Hepatocyte (in vitro differentiated cells): ENCODE measurements at regions not wholly inside any gene's neighbourhood (a gene's known extent, or its start where the extent isn't known, plus 50 kb on each side); places are given as distances from the start of the nearest gene placed in this dataset.

Experiments used
- DNase-seq: peaks from one replicate; pipeline ENCODE4 v3.0.0-alpha.2; 2016; ENCODE audit warnings: low spot score
- H2AFZ ChIP-seq: fragments of 200-600 bp; sonication (generic); 2 replicates; pipeline ENCODE4 v1.6.0; 2016; ENCODE audit warnings: antibody characterized with exemption, mild to moderate bottlenecking
- H3K27ac ChIP-seq: fragments of 200-600 bp; sonication (generic); 2 replicates; pipeline ENCODE4 v1.5.1; 2016; ENCODE audit warnings: mild to moderate bottlenecking
- H3K27me3 ChIP-seq: fragments of 200-600 bp; sonication (generic); 2 replicates; pipeline ENCODE4 v1.6.1; 2016
- H3K36me3 ChIP-seq: fragments of 200-600 bp; sonication (generic); replicated peaks from 2 replicates; pipeline ENCODE4 v1.5.1; 2016; ENCODE audit warnings: low read depth; ENCODE audit not compliant: insufficient read depth
- H3K4me1 ChIP-seq: fragments of 200-600 bp; sonication (generic); 2 replicates; pipeline ENCODE4 v1.5.1; 2016; ENCODE audit warnings: mild to moderate bottlenecking, moderate library complexity; ENCODE audit not compliant: insufficient read depth
- H3K4me2 ChIP-seq: fragments of 200-600 bp; sonication (generic); 2 replicates; pipeline ENCODE4 v1.6.0; 2016
- H3K4me3 ChIP-seq: fragments of 200-600 bp; sonication (generic); 2 replicates; pipeline ENCODE4 v1.5.1; 2016; ENCODE audit warnings: mild to moderate bottlenecking
- H3K79me2 ChIP-seq: fragments of 200-600 bp; sonication (generic); 2 replicates; pipeline ENCODE4 v1.6.0; 2017; ENCODE audit warnings: mild to moderate bottlenecking
- H3K9me2 ChIP-seq: fragments of 200-600 bp; sonication (generic); replicated peaks from 2 replicates; pipeline ENCODE4 v1.6.0; 2017; ENCODE audit warnings: mild to moderate bottlenecking; ENCODE audit not compliant: insufficient read depth
- H3K9me3 ChIP-seq: fragments of 200-600 bp; sonication (generic); 2 replicates; pipeline ENCODE4 v1.5.1; 2016; ENCODE audit warnings: low read depth, mild to moderate bottlenecking
- H4K20me1 ChIP-seq: fragments of 200-600 bp; sonication (generic); 2 replicates; pipeline ENCODE4 v1.6.0; 2016; ENCODE audit warnings: mild to moderate bottlenecking; ENCODE audit not compliant: insufficient read depth, poor library complexity, severe bottlenecking
- EZH2 ChIP-seq: fragments of 200-600 bp; sonication (generic); IDR thresholded peaks from 2 replicates; pipeline ENCODE4 v1.6.1; 2016; ENCODE audit warnings: antibody characterized with exemption, mild to moderate bottlenecking, borderline replicate concordance
- EZH2phosphoT487 ChIP-seq: fragments of 200-600 bp; sonication (generic); IDR thresholded peaks from one replicate; pipeline ENCODE4 v1.6.1; 2018; ENCODE audit warnings: antibody characterized with exemption, mild to moderate bottlenecking, low read depth, moderate library complexity; ENCODE audit not compliant: unreplicated experiment, severe bottlenecking
- WGBS: methylation state at CpG from one replicate; pipeline ENCODE4 v1.1.6; 2016; ENCODE audit warnings: low lambda C conversion rate; ENCODE audit errors: missing lambda C conversion rate; 5-methylcytosine and 5-hydroxymethylcytosine counted together
- TF ChIP-seq, protein P1 (sequence below): fragments of 200-600 bp; sonication (generic); IDR thresholded peaks from 2 replicates; pipeline ENCODE4 v1.5.1; 2016; ENCODE audit warnings: antibody characterized with exemption, mild to moderate bottlenecking; ENCODE audit not compliant: poor library complexity

DNA sequence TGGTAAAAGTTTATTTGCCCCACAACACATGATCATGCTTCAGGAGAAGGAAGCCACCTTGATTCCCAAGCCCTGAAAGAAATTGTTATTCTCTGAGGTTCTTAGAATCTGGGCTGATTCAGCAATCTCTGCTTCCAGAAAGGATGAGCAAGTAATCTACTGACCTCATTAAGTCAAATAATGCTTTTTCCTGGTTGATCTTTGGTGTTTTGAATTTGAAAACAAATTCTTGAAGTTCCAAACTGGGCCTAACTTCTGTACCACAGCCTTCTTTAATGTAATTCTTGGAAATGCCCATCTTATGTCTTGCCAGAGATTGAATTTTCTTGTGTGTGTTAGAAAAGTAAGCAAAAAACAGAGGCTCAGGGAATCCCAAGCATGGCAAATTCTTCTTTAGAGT is 319.2 kb upstream of the DDHD1 start:
- Histone ChIP-seq H3K36me3 (no peaks in the 10 kb centered on the region), H3K4me1 (no peaks in the 10 kb centered on the region), H3K9me2 (no peaks in the 10 kb centered on the region), H4K20me1 (no peaks in the 10 kb centered on the region), H3K27ac (no peak overlapping the region), H3K4me3 (no peak overlapping the region), H3K4me2 (no peak overlapping the region), H3K27me3 (no peaks in the 10 kb centered on the region), H2AFZ (no peak overlapping the region), H3K79me2 (no peaks in the 10 kb centered on the region), H3K9me3 (peaks cover 2% of the 10 kb centered on the region)
- DNase-seq: no peak
- TF ChIP-seq EZH2 (no peak), EZH2phosphoT487 (no peak)
- TF ChIP-seq, protein P1, sequence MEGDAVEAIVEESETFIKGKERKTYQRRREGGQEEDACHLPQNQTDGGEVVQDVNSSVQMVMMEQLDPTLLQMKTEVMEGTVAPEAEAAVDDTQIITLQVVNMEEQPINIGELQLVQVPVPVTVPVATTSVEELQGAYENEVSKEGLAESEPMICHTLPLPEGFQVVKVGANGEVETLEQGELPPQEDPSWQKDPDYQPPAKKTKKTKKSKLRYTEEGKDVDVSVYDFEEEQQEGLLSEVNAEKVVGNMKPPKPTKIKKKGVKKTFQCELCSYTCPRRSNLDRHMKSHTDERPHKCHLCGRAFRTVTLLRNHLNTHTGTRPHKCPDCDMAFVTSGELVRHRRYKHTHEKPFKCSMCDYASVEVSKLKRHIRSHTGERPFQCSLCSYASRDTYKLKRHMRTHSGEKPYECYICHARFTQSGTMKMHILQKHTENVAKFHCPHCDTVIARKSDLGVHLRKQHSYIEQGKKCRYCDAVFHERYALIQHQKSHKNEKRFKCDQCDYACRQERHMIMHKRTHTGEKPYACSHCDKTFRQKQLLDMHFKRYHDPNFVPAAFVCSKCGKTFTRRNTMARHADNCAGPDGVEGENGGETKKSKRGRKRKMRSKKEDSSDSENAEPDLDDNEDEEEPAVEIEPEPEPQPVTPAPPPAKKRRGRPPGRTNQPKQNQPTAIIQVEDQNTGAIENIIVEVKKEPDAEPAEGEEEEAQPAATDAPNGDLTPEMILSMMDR: no peak

DNA sequence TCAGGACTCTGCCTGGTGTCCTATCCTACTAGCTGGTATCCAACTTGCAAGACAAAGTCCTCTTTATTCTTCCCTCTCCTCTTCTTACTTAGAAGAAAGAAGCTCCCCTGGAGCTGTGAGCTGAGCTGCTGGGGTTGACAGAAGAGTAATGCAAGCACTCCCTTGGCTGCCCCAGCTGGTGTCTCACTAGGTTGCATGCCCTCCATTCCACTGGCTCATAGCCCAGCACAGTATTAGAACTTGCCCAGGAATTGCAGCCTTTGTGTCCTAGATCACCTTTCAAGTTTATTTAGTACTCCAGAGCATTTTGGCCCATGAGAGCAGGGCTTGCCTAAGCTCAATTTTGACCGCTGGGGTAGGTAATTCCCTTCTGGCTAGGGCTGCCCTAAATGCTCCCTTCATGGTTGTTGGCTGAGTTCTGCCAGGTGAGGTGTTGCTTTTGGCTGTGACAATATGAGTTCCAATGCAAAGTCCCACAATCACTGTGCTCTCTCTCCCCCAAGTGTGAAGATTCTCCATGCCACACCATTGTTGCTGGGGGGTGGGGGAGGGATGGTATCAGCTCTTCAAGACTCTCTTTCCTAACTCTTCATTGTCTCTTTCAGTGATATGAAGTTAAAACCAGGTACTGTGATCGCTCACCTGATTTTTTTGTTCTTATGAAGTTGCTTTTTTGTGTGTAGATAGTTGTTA is 317.4 kb upstream of the DDHD1 start:
- H3K4me1 ChIP-seq: no peaks in the 10 kb centered on the region
- no peaks in the 10 kb centered on the region for H3K36me3 ChIP-seq
- H3K79me2 ChIP-seq: no peaks in the 10 kb centered on the region
- H4K20me1 ChIP-seq: no peaks in the 10 kb centered on the region
- DNase-seq: no peak
- no peak for TF ChIP-seq EZH2phosphoT487
- TF ChIP-seq, protein P1: no peak
- peaks cover 3% of the 10 kb centered on the region for H3K9me3 ChIP-seq
- H3K27me3 ChIP-seq: no peaks in the 10 kb centered on the region
- WGBS: 79% methylated on average over 2 of the region's 2 CpGs
- H3K4me2 ChIP-seq: no peak overlapping the region
- no peak overlapping the region for H3K27ac ChIP-seq
- H3K9me2 ChIP-seq: no peaks in the 10 kb centered on the region
- no peak overlapping the region for H3K4me3 ChIP-seq
- no peak overlapping the region for H2AFZ ChIP-seq

DNA sequence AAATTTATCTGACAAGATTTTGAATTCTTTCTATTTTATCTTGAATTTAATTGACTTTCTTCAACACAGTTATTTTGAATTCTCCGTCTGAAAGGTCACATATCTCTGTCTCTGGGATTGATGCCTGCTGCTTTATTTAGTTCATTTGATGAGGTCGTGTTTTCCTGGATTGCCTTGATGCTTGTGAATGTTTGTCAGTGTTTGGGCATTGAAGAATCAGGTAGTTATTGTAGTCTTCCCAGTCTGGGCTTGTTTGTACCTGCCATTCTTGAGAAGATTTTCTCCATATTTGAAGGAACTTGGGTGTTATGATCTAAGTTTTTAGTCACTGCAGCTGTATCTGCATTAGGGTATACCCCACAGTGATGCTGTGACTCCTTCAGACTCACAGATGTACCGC is 315.8 kb upstream of the DDHD1 start:
- no peak for DNase-seq
- peaks cover 3% of the 10 kb centered on the region for H3K9me3 ChIP-seq
- no peaks in the 10 kb centered on the region for H4K20me1 ChIP-seq
- H3K79me2 ChIP-seq: no peaks in the 10 kb centered on the region
- H3K4me3 ChIP-seq: no peak overlapping the region
- 95% methylated on average over 3 of the region's 3 CpGs for WGBS
- no peaks in the 10 kb centered on the region for H3K9me2 ChIP-seq
- H3K27me3 ChIP-seq: no peaks in the 10 kb centered on the region
- H3K27ac ChIP-seq: no peak overlapping the region
- no peak overlapping the region for H2AFZ ChIP-seq
- no peaks in the 10 kb centered on the region for H3K36me3 ChIP-seq
- H3K4me2 ChIP-seq: no peak overlapping the region
- peaks cover 4% of the 10 kb centered on the region for H3K4me1 ChIP-seq
- TF ChIP-seq EZH2: no peak

DNA sequence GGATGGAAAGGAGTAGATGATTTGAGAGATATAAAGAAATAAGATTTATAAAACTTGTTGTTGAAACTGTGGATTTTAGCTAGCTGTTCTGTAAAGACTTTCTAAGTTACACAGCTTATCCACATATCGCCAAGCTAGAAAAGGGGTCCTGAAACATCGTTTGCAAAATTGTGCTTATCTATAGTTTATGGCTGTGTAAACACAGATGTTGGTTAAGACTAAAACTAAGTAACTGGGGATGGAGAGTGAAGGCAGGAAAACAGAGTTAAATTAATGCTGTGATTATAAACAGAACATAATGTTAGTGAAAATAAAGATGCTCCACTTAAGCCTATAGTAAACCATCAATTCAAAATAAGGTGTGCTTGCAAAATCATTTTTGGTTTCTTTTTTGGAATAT is 311.3 kb upstream of the DDHD1 start:
- 15% methylated on average over 2 of the region's 2 CpGs for WGBS

More for the DNA sequence above, 311.3 kb upstream of the DDHD1 start:
- Histone ChIP-seq H3K4me2 (peak overlapping the region; percentile 27), H3K4me1 (peaks cover 27% of the 10 kb centered on the region), H3K36me3 (no peaks in the 10 kb centered on the region), H3K27ac (peak overlapping the region; percentile 4), H3K79me2 (no peaks in the 10 kb centered on the region), H3K9me2 (no peaks in the 10 kb centered on the region), H3K9me3 (peaks cover 3% of the 10 kb centered on the region), H2AFZ (no peak overlapping the region), H3K4me3 (no peak overlapping the region), H4K20me1 (no peaks in the 10 kb centered on the region), H3K27me3 (no peaks in the 10 kb centered on the region)
- DNase-seq: no peak
- TF ChIP-seq, protein P1: no peak
- no peak for TF ChIP-seq EZH2phosphoT487
- no peak for TF ChIP-seq EZH2
